A549 (cell line): ENCODE measurements at regions not wholly inside any gene's neighbourhood (a gene's known extent, or its start where the extent isn't known, plus 50 kb on each side); places are given as distances from the start of the nearest gene placed in this dataset.

ENCODE experiments used
- ATAC-seq, 2 experiments: fragments of 200-7000 bp in 1 of 2; fragments of >200 bp in 1 of 2; cut with Nextera tagmentation in 1 of 2; cut with Tn5 transposase in 1 of 2; 3 replicates each; pipeline versions ENCODE4 v1.8.0 to v1.9.1; 2018 to 2020; ENCODE audit warnings: mild to moderate bottlenecking in 1 of 2, moderate library complexity in 1 of 2
- CTCF ChIA-PET: fragments of 300-600 bp; sonication (Branson Sonifier 250); formaldehyde crosslinking; extraction: SDS; loops from one replicate; lab custom pipeline; 2021; ENCODE audit warnings: antibody characterized with exemption, inconsistent platforms; lab: Yijun Ruan, JAX
- POLR2A ChIA-PET: fragments of 350-600 bp; formaldehyde crosslinking; extraction: SDS; loops from one replicate; lab custom pipeline; 2021; ENCODE audit warnings: antibody characterized with exemption, inconsistent platforms; lab: Yijun Ruan, JAX
- DNase-seq, 2 experiments: peaks; one replicate each; pipeline versions ENCODE4 v3.0.0 to v3.0.0-alpha.2; 2011 to 2016; ENCODE audit warnings: low read depth in 1 of 2, low spot score in 1 of 2
- FAIRE-seq: peaks from 2 replicates; lab custom pipeline; 2011; peaks lifted over from hg19 to GRCh38; lab: Jason Lieb, UNC
- H3K27ac ChIP-seq, 2 experiments: fragments of >200 bp; sonication (Bioruptor Twin); formaldehyde crosslinking; 3 replicates each; pipeline ENCODE4 v1.5.1; 2016 to 2017
- H3K4me1 ChIP-seq: fragments of >200 bp; sonication (Bioruptor Twin); formaldehyde crosslinking; 3 replicates; pipeline ENCODE4 v1.6.1; 2016
- H3K4me2 ChIP-seq: fragments of >200 bp; sonication (Bioruptor Twin); formaldehyde crosslinking; 3 replicates; pipeline ENCODE4 v1.6.1; 2016
- H3K4me3 ChIP-seq: fragments of >200 bp; sonication (Bioruptor Twin); formaldehyde crosslinking; 3 replicates; pipeline ENCODE4 v1.5.1; 2016
- H3K9me3 ChIP-seq: fragments of >200 bp; sonication (Bioruptor Twin); formaldehyde crosslinking; 3 replicates; pipeline ENCODE4 v1.6.1; 2016
- BHLHE40 ChIP-seq: IDR thresholded peaks from 2 replicates; pipeline ENCODE4 v1.6.1; 2012; ENCODE audit warnings: low read depth, low read length, inconsistent platforms
- CBX8 ChIP-seq: fragments of 200-600 bp; sonication (generic); IDR thresholded peaks from 2 replicates; pipeline ENCODE4 v1.6.1; 2016
- CEBPB ChIP-seq, 2 experiments: fragments of >200 bp in 1 of 2; sonication (Bioruptor Twin) in 1 of 2; formaldehyde crosslinking in 1 of 2; IDR thresholded peaks; 2 replicates each; pipeline ENCODE4 v1.6.1; 2012 to 2016
- EHF ChIP-seq: fragments of 250-450 bp; sonication (Bioruptor Pico); IDR thresholded peaks from 2 replicates; pipeline ENCODE4 v1.5.0; 2020; ENCODE audit warnings: mild to moderate bottlenecking
- FOSB ChIP-seq: fragments of 250-450 bp; sonication (Bioruptor Pico); IDR thresholded peaks from 2 replicates; pipeline ENCODE4 v1.5.0; 2020; ENCODE audit warnings: mild to moderate bottlenecking, moderate library complexity
- FOSL2 ChIP-seq, 2 experiments: fragments of 450-650 bp in 1 of 2; fragments of >200 bp in 1 of 2; sonication (Bioruptor Twin) in 1 of 2; formaldehyde crosslinking; IDR thresholded peaks; 2 replicates each; pipeline versions ENCODE4 v1.5.0 to v1.6.1; 2016 to 2020; ENCODE audit warnings: mild to moderate bottlenecking in 1 of 2, moderate library complexity in 1 of 2
- HDAC2 ChIP-seq: fragments of 200-600 bp; sonication (generic); IDR thresholded peaks from 2 replicates; pipeline ENCODE4 v1.6.1; 2016
- HEYL ChIP-seq: fragments of 250-450 bp; sonication (Bioruptor Pico); IDR thresholded peaks from 2 replicates; pipeline ENCODE4 v1.8.0; 2021; ENCODE audit warnings: mild to moderate bottlenecking, moderate library complexity
- HOXA7 ChIP-seq: fragments of 250-450 bp; sonication (Bioruptor Pico); IDR thresholded peaks from 2 replicates; pipeline ENCODE4 v1.5.0; 2020; ENCODE audit warnings: mild to moderate bottlenecking, moderate library complexity
- MAZ ChIP-seq: fragments of 150-350 bp; IDR thresholded peaks from 2 replicates; pipeline ENCODE4 v1.6.1; 2014; ENCODE audit warnings: antibody characterized with exemption, low read depth, low read length, borderline replicate concordance
- NFE2L2 ChIP-seq: fragments of 150-350 bp; conservative IDR thresholded peaks from 2 replicates; pipeline ENCODE4 v1.6.1; 2014; ENCODE audit warnings: low read length
- RAD21 ChIP-seq, 2 experiments: fragments of >200 bp in 1 of 2; sonication (Bioruptor Twin) in 1 of 2; formaldehyde crosslinking in 1 of 2; IDR thresholded peaks in 1 of 2; conservative IDR thresholded peaks in 1 of 2; 2 replicates in 1 of 2; 3 replicates in 1 of 2; pipeline ENCODE4 v1.6.1; 2012 to 2018; ENCODE audit warnings: inconsistent platforms in 1 of 2
- RARB ChIP-seq: fragments of 250-450 bp; sonication (Bioruptor Pico); IDR thresholded peaks from 2 replicates; pipeline ENCODE4 v1.8.0; 2021; ENCODE audit warnings: mild to moderate bottlenecking, moderate library complexity
- REST ChIP-seq: fragments of 200-600 bp; sonication (generic); IDR thresholded peaks from 2 replicates; pipeline ENCODE4 v1.6.1; 2016; ENCODE audit warnings: antibody characterized with exemption, mild to moderate bottlenecking, moderate library complexity
- RNF2 ChIP-seq: fragments of 200-600 bp; sonication (generic); IDR thresholded peaks from 2 replicates; pipeline ENCODE4 v1.6.1; 2016; ENCODE audit warnings: low read depth, mild to moderate bottlenecking, antibody characterized with exemption, moderate library complexity, borderline replicate concordance
- SMC3 ChIP-seq: fragments of >200 bp; sonication (Bioruptor Twin); formaldehyde crosslinking; IDR thresholded peaks from 3 replicates; pipeline ENCODE4 v1.6.1; 2018; ENCODE audit warnings: inconsistent platforms
- ZC3H11A ChIP-seq: fragments of 450-650 bp; IDR thresholded peaks from 2 replicates; pipeline ENCODE4 v1.6.1; 2014; ENCODE audit warnings: antibody characterized with exemption, mild to moderate bottlenecking
- ZSCAN20 ChIP-seq: fragments of 250-450 bp; sonication (Bioruptor Pico); IDR thresholded peaks from 2 replicates; pipeline ENCODE4 v1.8.0; 2022; ENCODE audit warnings: mild to moderate bottlenecking, moderate library complexity
- WGBS: methylation state at CpG from one replicate; pipeline ENCODE4 v1.1.6; 2017; ENCODE audit errors: missing lambda C conversion rate; 5-methylcytosine and 5-hydroxymethylcytosine counted together
- TF ChIP-seq, protein P1 (sequence below): fragments of >200 bp; sonication (Bioruptor Twin); formaldehyde crosslinking; IDR thresholded peaks from 3 replicates; pipeline ENCODE4 v1.6.1; 2016
- TF ChIP-seq, protein P2 (sequence below): fragments of 250-450 bp; sonication (Bioruptor Pico); IDR thresholded peaks from 2 replicates; pipeline ENCODE4 v1.5.0; 2020; ENCODE audit warnings: low read depth, mild to moderate bottlenecking, moderate library complexity
- TF ChIP-seq, protein P3 (sequence below): fragments of >200 bp; sonication (Bioruptor Twin); formaldehyde crosslinking; IDR thresholded peaks from 3 replicates; pipeline ENCODE4 v1.5.1; 2016

DNA sequence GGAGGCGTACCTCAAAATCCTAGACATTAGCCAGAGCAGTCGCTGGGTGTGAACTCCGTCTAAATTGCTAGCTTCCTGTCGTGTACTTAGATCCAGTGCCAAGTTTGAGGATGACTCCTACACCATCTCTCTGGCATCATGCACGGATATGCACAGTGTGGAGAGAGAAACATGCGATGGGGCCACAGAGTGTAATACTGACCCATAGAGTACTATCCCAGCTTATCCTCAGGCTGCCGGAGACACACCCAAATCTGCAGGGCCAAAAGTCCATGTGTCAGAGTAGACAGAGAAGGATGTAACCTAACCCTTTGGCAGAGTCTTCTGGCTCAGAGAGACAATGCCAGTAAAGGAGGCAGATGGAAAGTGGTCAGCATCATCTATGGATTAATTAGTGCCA is 84.2 kb downstream of the ARL4C start:
- TF ChIP-seq, protein P1, sequence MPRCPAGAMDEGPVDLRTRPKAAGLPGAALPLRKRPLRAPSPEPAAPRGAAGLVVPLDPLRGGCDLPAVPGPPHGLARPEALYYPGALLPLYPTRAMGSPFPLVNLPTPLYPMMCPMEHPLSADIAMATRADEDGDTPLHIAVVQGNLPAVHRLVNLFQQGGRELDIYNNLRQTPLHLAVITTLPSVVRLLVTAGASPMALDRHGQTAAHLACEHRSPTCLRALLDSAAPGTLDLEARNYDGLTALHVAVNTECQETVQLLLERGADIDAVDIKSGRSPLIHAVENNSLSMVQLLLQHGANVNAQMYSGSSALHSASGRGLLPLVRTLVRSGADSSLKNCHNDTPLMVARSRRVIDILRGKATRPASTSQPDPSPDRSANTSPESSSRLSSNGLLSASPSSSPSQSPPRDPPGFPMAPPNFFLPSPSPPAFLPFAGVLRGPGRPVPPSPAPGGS = no peak
- TF ChIP-seq NFE2L2 (no peak), RAD21 (conservative IDR thresholded peaks at IDR 0.05 in 1 of 2, IDR thresholded peaks at IDR 0.05 in 1 of 2) (no peak), ZSCAN20 (no peak)
- CTCF ChIA-PET = interaction anchor here (1.1 to 1.5 kb wide), 4 partner anchors 9 to 154 kb away, joined by 4 to 7 read pairs (median 4); no protein-coding TSS in a partner anchor
- Histone ChIP-seq H3K4me2 (peak overlapping the region; percentile 33), H3K9me3 (no peaks in the 10 kb centered on the region), H3K27ac (peak overlapping the region; percentile 17 to 46; a peak in 3 of 6 replicates), H3K4me1 (peaks cover 15% of the 10 kb centered on the region), H3K4me3 (no peak overlapping the region)
- DNase-seq (peak in 1 of 2 experiments; percentile 36), FAIRE-seq (no peak), ATAC-seq (peak in 1 of 2 experiments; percentile 60; a peak in 3 of 6 replicates)
- 41% methylated on average over 7 of the region's 7 CpGs for WGBS
- POLR2A ChIA-PET = no interaction called here

GRCh38 chr2:234411793-234412192 is 85.1 kb downstream of the ARL4C start:
- POLR2A ChIA-PET = no interaction called here
- peak overlapping the region; percentile 17 to 46; a peak in 1 of 6 replicates for H3K27ac ChIP-seq
- WGBS = 93% methylated on average over 4 of the region's 4 CpGs

More at GRCh38 chr2:234411793-234412192, 85.1 kb downstream of the ARL4C start:
- Histone ChIP-seq H3K9me3 (no peaks in the 10 kb centered on the region), H3K4me3 (no peak overlapping the region), H3K4me1 (peaks cover 15% of the 10 kb centered on the region), H3K4me2 (no peak overlapping the region)
- no peak for TF ChIP-seq FOSB (CRISPR knock-in tag)
- TF ChIP-seq HDAC2 = no peak
- no peak for TF ChIP-seq MAZ
- TF ChIP-seq ZC3H11A = no peak
- no peak for TF ChIP-seq BHLHE40
- TF ChIP-seq RNF2 = no peak
- TF ChIP-seq, protein P2, sequence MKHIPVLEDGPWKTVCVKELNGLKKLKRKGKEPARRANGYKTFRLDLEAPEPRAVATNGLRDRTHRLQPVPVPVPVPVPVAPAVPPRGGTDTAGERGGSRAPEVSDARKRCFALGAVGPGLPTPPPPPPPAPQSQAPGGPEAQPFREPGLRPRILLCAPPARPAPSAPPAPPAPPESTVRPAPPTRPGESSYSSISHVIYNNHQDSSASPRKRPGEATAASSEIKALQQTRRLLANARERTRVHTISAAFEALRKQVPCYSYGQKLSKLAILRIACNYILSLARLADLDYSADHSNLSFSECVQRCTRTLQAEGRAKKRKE = no peak
- TF ChIP-seq EHF = no peak
- TF ChIP-seq RARB (CRISPR knock-in tag) = no peak
- TF ChIP-seq REST = no peak
- no peak for TF ChIP-seq CEBPB (IDR thresholded peaks at IDR 0.05)
- TF ChIP-seq, protein P3, sequence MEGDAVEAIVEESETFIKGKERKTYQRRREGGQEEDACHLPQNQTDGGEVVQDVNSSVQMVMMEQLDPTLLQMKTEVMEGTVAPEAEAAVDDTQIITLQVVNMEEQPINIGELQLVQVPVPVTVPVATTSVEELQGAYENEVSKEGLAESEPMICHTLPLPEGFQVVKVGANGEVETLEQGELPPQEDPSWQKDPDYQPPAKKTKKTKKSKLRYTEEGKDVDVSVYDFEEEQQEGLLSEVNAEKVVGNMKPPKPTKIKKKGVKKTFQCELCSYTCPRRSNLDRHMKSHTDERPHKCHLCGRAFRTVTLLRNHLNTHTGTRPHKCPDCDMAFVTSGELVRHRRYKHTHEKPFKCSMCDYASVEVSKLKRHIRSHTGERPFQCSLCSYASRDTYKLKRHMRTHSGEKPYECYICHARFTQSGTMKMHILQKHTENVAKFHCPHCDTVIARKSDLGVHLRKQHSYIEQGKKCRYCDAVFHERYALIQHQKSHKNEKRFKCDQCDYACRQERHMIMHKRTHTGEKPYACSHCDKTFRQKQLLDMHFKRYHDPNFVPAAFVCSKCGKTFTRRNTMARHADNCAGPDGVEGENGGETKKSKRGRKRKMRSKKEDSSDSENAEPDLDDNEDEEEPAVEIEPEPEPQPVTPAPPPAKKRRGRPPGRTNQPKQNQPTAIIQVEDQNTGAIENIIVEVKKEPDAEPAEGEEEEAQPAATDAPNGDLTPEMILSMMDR = no peak
- TF ChIP-seq HOXA7 (CRISPR knock-in tag) = no peak
- TF ChIP-seq CBX8 = no peak
- TF ChIP-seq FOSL2 (IDR thresholded peaks at IDR 0.05) = no peak
- TF ChIP-seq FOSL2 (CRISPR knock-in tag; IDR thresholded peaks at IDR 0.05) = no peak
- TF ChIP-seq SMC3 = no peak
- TF ChIP-seq, protein P1 = no peak
- no peak for TF ChIP-seq HEYL
- FAIRE-seq = no peak
- no peak for ATAC-seq
- no peak for DNase-seq
- CTCF ChIA-PET = interaction anchor here (0.6 to 1.5 kb wide), 5 partner anchors 8 to 154 kb away, joined by 4 to 7 read pairs (median 4); no protein-coding TSS in a partner anchor
